Small intestine (tissue), 7 donors: ENCODE measurements at regions not wholly inside any gene's neighbourhood (a gene's known extent, or its start where the extent isn't known, plus 50 kb on each side); places are given as distances from the start of the nearest gene placed in this dataset.

Experiments used
- DNase-seq, 2 donors: peaks; one replicate each; pipeline versions ENCODE4 v3.0.0 to v3.0.0-alpha.2; 2013
- FAIRE-seq: peaks from 2 replicates; lab custom pipeline; 2012; peaks lifted over from hg19 to GRCh38; lab: Jason Lieb, UNC
- H3K27ac ChIP-seq, 3 donors: one replicate each; pipeline ENCODE4 v1.5.1; 2013; ENCODE audit warnings: low read length in 2 of 3, mild to moderate bottlenecking in 2 of 3, control low read depth in 1 of 3, inconsistent platforms in 1 of 3, low read depth in 1 of 3, moderate library complexity in 1 of 3
- H3K27me3 ChIP-seq, 3 donors: one replicate each; pipeline ENCODE4 v1.6.1; 2013; ENCODE audit warnings: low read length in 3 of 3, inconsistent platforms in 1 of 3; ENCODE audit not compliant: control insufficient read depth in 3 of 3, insufficient read depth in 3 of 3
- H3K36me3 ChIP-seq, 3 donors: one replicate each; pipeline ENCODE4 v1.6.1; 2013; ENCODE audit warnings: low read length in 3 of 3, inconsistent platforms in 1 of 3, low read depth in 1 of 3, mild to moderate bottlenecking in 1 of 3, moderate library complexity in 1 of 3; ENCODE audit not compliant: control insufficient read depth in 3 of 3, insufficient read depth in 2 of 3
- H3K4me1 ChIP-seq, 3 donors: one replicate each; pipeline ENCODE4 v1.6.1; 2013; ENCODE audit warnings: low read length in 2 of 3, inconsistent platforms in 1 of 3, low read depth in 1 of 3, mild to moderate bottlenecking in 1 of 3, moderate library complexity in 1 of 3; ENCODE audit not compliant: control insufficient read depth in 3 of 3, insufficient read depth in 2 of 3
- H3K4me3 ChIP-seq, 3 donors: one replicate each; pipeline ENCODE4 v1.5.1; 2013; ENCODE audit warnings: low read length in 3 of 3, control low read depth in 1 of 3, inconsistent platforms in 1 of 3, low read depth in 1 of 3, mild to moderate bottlenecking in 1 of 3, moderate library complexity in 1 of 3
- H3K9me3 ChIP-seq, 2 donors: one replicate each; pipeline ENCODE4 v1.6.1; 2013; ENCODE audit warnings: low read depth in 1 of 2, low read length in 1 of 2; ENCODE audit not compliant: control insufficient read depth in 2 of 2, insufficient read depth in 1 of 2
- WGBS, 3 donors: extraction: QIAGEN DNeasy Blood & Tissue Kit; methylation state at CpG; one replicate each; pipeline ENCODE4 v1.1.7; 2013; 5-methylcytosine and 5-hydroxymethylcytosine counted together
- donor health status: healthy with polysubstance abuse.
- donor health status: control.
- donor health status: control.
- donor health status: Bipolar disorder and iron deficiency.
- donor health status: healthy.

DNA sequence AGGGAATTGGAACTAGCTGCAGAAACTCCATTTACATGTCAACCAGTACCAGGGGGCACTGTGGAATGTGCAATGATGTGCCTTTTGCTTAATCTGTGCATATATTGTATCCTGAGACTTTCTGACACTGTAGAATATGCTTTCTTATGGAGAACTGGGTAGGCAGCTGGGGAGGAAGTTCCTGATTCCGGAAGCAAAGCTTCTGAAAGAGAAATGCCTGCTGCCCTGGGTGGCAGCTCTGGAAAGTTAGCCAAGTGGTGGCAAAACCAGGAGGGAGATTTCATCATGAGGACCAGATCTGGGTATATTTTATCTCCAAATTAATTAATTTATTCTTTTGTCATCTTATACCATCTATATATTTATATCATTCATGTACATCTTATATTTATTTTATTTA lies 116.7 kb downstream of the XCL2 start:
- Histone ChIP-seq H3K27ac (no peak overlapping the region), H3K9me3 (no peaks in the 10 kb centered on the region), H3K27me3 (peaks cover 0 to 2% (median 0%) of the 10 kb centered on the region in 3 donors), H3K36me3 (no peaks in the 10 kb centered on the region), H3K4me1 (no peaks in the 10 kb centered on the region), H3K4me3 (no peak overlapping the region)
- 66 to 92% (median 86%) methylated on average over 1 of the region's 1 CpG for WGBS, 3 donors
- no peak for FAIRE-seq
- DNase-seq: no peak

DNA sequence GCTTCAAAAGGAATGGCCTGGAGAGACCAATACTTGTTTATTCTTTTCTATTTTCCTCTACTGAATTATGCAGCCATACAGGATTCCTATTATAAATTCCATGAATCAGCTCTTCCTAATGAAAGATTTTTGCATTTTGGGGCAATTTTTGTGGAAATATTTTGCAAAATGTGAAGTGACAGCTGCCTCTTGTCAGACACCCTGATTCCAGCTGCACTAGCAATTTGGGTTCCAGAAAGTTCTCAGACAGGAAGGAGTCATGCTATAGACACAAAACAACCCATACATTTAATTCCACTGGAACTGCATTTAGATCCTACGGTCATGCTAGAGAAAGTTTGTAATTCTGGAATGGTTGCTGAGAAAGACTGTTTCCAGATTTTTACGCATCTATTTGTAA lies 119.5 kb downstream of the XCL2 start:
- FAIRE-seq: no peak

DNA sequence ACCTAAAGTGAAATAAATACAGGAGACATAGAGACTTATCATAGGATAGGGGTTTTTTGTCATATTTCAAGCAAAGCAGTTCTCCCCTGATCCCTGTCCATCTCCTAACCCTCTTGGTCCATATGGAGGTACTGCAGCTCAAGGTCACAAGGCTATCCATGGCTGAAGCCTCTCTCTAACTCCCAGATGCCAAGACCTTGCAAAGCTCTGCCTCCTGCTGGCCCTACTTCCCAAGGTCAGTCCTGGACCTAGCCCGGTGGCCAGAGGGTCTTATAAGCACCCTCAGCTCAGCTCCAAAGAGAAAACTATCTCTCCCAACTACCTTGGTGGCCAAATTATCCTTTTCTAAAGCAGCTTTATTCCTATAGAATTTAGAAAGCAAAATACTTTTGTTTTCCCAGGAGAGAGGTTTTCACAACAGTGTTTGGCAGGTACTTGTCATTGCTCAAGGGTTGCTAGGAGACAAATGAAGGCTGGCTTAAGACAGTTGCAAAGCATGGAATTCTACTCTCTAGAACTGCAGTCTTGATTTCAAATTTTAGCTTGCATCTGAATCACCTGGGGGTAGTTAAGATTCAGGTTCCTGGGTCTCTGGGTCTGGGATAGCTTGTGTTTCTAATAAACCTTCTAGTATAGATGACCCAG lies 121.5 kb downstream of the XCL2 start:
- no peaks in the 10 kb centered on the region for H3K36me3 ChIP-seq
- no peaks in the 10 kb centered on the region for H3K4me1 ChIP-seq
- FAIRE-seq: no peak
- no peaks in the 10 kb centered on the region for H3K9me3 ChIP-seq
- H3K27ac ChIP-seq: peak overlapping the region in 2 of 3 donors; percentile 41 to 80
- no peak for DNase-seq
- whole genome bisulfite sequencing, 3 donors: 77 to 91% (median 79%) methylated on average over 1 of the region's 1 CpG
- H3K4me3 ChIP-seq: no peak overlapping the region
- H3K27me3 ChIP-seq: no peaks in the 10 kb centered on the region

More for the DNA sequence above, 119.5 kb downstream of the XCL2 start:
- Histone ChIP-seq H3K4me1 (no peaks in the 10 kb centered on the region), H3K4me3 (no peak overlapping the region), H3K27ac (no peak overlapping the region), H3K27me3 (no peaks in the 10 kb centered on the region), H3K36me3 (no peaks in the 10 kb centered on the region), H3K9me3 (no peaks in the 10 kb centered on the region)
- 78 to 95% (median 88%) methylated on average over 2 of the region's 2 CpGs for WGBS, 3 donors
- DNase-seq: no peak

DNA sequence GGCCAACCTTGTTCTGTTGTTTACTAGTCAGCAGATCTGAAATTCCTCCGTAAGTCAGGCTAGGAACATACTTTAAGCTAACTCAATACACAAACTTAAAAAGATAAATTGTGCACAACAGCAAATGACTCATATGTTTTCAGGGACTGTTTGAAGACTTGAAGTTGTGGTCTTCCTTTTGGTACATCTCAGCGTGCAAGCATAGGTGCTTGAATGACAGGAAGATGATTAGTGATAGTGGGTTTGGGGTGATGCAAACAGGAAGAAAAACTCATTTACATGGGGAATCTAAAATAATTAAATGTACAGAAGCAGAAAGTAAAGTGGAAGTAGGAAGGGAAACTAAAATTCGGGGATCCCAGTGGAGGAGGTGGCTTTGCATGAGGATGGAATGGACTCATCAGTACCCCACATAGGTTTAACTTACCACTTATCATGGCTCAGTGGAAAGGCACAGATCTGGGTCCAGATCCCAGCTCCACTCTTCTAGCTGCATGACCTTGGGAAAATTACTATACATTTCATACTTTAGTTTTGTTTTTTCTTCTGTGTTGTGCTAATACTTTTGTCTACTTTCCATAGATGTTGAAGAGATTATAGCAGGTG lies 122.3 kb downstream of the XCL2 start:
- 67 to 77% (median 68%) methylated on average over 3 of the region's 3 CpGs for WGBS, 3 donors
- FAIRE-seq (no peak), DNase-seq (peak in 1 of 2 donors; percentile 56)
- no peaks in the 10 kb centered on the region for H3K36me3 ChIP-seq
- no peak overlapping the region for H3K4me3 ChIP-seq
- no peaks in the 10 kb centered on the region for H3K9me3 ChIP-seq
- H3K27ac ChIP-seq: peak overlapping the region in 1 of 3 donors; percentile 83
- H3K27me3 ChIP-seq: no peaks in the 10 kb centered on the region
- no peaks in the 10 kb centered on the region for H3K4me1 ChIP-seq

DNA sequence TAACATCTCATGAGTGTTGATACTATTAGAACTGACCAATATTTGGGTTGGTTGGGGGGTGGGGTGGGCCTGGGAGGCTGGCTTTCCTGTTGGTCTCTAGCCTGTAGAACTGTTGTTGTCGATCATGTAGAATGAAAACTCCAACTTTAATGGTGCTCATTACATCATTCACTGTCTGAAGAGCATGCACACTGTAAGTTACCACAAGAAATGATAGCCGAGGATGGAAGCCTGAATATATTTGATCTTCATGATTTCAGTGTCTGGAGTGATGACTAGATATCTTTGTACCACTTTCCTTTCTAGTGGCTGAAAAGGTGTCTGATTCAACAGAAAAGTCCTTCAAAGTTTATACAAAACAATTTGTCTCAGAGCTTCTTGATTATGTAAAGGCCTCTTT lies 123.6 kb downstream of the XCL2 start:
- 78 to 89% (median 85%) methylated on average over 2 of the region's 2 CpGs for WGBS, 3 donors
- no peak for FAIRE-seq
- Histone ChIP-seq H3K27me3 (no peaks in the 10 kb centered on the region), H3K9me3 (no peaks in the 10 kb centered on the region), H3K4me3 (no peak overlapping the region), H3K27ac (no peak overlapping the region), H3K4me1 (no peaks in the 10 kb centered on the region), H3K36me3 (no peaks in the 10 kb centered on the region)
- DNase-seq: no peak

DNA sequence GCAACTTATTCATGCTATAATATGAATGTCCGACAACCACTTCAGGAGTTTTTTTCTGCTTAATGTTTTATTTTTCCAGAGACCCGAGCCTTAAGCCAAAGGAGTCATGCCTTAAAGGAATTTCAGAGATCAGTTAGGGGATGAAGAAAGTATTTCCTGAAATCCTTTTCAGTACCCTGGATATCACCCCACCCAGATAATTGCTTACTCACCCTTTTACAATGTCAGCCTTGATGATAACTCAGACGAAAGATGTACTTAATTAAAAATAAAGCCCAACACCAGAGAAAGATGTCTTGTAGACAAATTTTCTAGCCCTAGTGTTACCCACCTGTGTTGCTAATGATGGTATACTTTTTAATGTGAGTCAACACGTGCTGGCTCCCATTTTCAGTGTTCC lies 124.1 kb downstream of the XCL2 start:
- Histone ChIP-seq H3K36me3 (no peaks in the 10 kb centered on the region), H3K4me1 (no peaks in the 10 kb centered on the region), H3K27me3 (no peaks in the 10 kb centered on the region), H3K9me3 (no peaks in the 10 kb centered on the region), H3K4me3 (no peak overlapping the region), H3K27ac (no peak overlapping the region)
- WGBS, 3 donors: 67 to 76% (median 76%) methylated on average over 4 of the region's 4 CpGs
- FAIRE-seq (no peak), DNase-seq (no peak)

DNA sequence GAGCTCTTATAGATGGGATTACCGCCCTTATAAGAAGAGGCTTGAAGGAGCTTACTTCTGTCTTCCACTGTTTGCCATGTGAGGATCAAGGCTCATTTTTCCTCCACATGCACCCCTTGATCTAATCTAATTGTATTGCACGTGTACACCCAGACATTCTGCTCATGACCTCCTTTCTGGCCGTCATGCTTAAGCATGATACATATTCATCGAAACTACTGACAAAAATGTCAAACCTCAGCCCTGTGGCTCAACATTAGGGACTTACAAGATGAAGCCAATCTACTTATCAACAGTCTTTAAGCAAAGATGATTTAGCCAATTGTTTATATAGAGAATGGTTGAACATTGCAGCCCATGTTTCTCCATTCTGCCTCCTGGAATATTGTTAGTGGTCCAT lies 127.6 kb downstream of the XCL2 start:
- Histone ChIP-seq H3K27ac (no peak overlapping the region), H3K4me1 (no peaks in the 10 kb centered on the region), H3K4me3 (no peak overlapping the region), H3K9me3 (no peaks in the 10 kb centered on the region), H3K36me3 (no peaks in the 10 kb centered on the region), H3K27me3 (no peaks in the 10 kb centered on the region)
- FAIRE-seq: no peak
- no peak for DNase-seq
- 81 to 90% (median 87%) methylated on average over 4 of the region's 4 CpGs for WGBS, 3 donors

DNA sequence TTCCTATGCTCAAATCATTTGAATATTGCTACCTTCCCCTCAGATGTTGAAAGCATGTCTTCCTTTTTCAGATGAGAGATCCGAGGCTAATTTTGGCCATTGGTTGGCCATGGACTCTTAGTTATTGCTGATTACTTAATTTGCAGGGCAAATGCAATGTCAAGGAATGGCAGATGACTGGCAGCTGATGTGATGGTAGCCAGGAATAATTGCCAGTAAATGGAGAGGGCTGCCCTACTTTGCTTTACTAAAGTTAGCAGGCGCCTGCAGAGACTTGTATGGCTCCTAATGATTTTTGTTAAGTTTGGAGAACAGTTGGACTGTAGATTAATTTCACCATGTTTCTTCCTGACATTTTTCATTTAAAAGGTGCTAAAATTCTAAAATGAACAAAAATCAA lies 128.9 kb downstream of the XCL2 start:
- FAIRE-seq: no peak
- WGBS, 3 donors: 87 to 95% (median 91%) methylated on average over 2 of the region's 2 CpGs
- H3K4me1 ChIP-seq: no peaks in the 10 kb centered on the region
- DNase-seq: no peak
- H3K4me3 ChIP-seq: no peak overlapping the region
- no peaks in the 10 kb centered on the region for H3K27me3 ChIP-seq
- H3K9me3 ChIP-seq: no peaks in the 10 kb centered on the region
- H3K27ac ChIP-seq: no peak overlapping the region
- H3K36me3 ChIP-seq: no peaks in the 10 kb centered on the region
